Gastroesophageal sphincter (tissue), 4 donors: ENCODE measurements at regions not wholly inside any gene's neighbourhood (a gene's known extent, or its start where the extent isn't known, plus 50 kb on each side); places are given as distances from the start of the nearest gene placed in this dataset.

Source experiments
- ATAC-seq: fragments of 150-250 bp; one replicate; pipeline ENCODE4 v1.9.1; 2016; ENCODE audit warnings: mild to moderate bottlenecking, moderate library complexity
- H3K27ac ChIP-seq, 4 donors: fragments of 200-600 bp; sonication (generic) in 3 of 4; 1 replicate in 3 of 4; 2 replicates in 1 of 4; pipeline ENCODE4 v1.5.1; 2016 to 2019
- H3K27me3 ChIP-seq: fragments of 200-600 bp; sonication (generic); one replicate; pipeline ENCODE4 v1.5.1; 2019
- H3K36me3 ChIP-seq, 2 donors: fragments of 200-600 bp; sonication (generic); one replicate each; pipeline ENCODE4 v1.5.1; 2019; ENCODE audit warnings: control low read depth in 1 of 2
- H3K4me1 ChIP-seq, 3 donors: fragments of 200-600 bp; sonication (generic); 1 replicate in 2 of 3; 2 replicates in 1 of 3; pipeline ENCODE4 v1.5.1; 2016 to 2019; ENCODE audit warnings: control low read depth in 2 of 3
- H3K4me3 ChIP-seq, 2 donors: fragments of 200-600 bp; sonication (generic); one replicate each; pipeline ENCODE4 v1.5.1; 2019; ENCODE audit warnings: mild to moderate bottlenecking in 1 of 2, moderate library complexity in 1 of 2
- H3K9me3 ChIP-seq, 3 donors: fragments of 200-600 bp; sonication (generic); one replicate each; pipeline ENCODE4 v1.5.1; 2017 to 2019; ENCODE audit warnings: control low read depth in 2 of 3
- EP300 ChIP-seq: sonication (generic); formaldehyde crosslinking; IDR thresholded peaks from one replicate; pipeline ENCODE4 v1.6.1; 2017; ENCODE audit warnings: antibody characterized with exemption, mild to moderate bottlenecking
- POLR2A ChIP-seq, 2 donors: fragments of 450-650 bp; IDR thresholded peaks; one replicate each; pipeline ENCODE4 v1.6.1; 2017; ENCODE audit warnings: antibody characterized with exemption in 2 of 2, mild to moderate bottlenecking in 2 of 2, moderate library complexity in 1 of 2
- POLR2AphosphoS5 ChIP-seq: sonication (generic); formaldehyde crosslinking; IDR thresholded peaks from one replicate; pipeline ENCODE4 v1.6.1; 2017; ENCODE audit warnings: antibody characterized with exemption
- WGBS, 2 donors: methylation state at CpG; one replicate each; pipeline ENCODE4 v1.1.5; 2018; ENCODE audit warnings: low coverage in 1 of 2; 5-methylcytosine and 5-hydroxymethylcytosine counted together
- TF ChIP-seq, protein P1 (sequence below), 4 experiments: fragments of 200-600 bp in 2 of 4; fragments of 450-650 bp in 2 of 4; sonication (generic) in 1 of 4; IDR thresholded peaks; one replicate each; pipeline ENCODE4 v1.5.1; 2017 to 2019; ENCODE audit warnings: antibody characterized with exemption in 4 of 4, mild to moderate bottlenecking in 2 of 4, moderate library complexity in 2 of 4

DNA sequence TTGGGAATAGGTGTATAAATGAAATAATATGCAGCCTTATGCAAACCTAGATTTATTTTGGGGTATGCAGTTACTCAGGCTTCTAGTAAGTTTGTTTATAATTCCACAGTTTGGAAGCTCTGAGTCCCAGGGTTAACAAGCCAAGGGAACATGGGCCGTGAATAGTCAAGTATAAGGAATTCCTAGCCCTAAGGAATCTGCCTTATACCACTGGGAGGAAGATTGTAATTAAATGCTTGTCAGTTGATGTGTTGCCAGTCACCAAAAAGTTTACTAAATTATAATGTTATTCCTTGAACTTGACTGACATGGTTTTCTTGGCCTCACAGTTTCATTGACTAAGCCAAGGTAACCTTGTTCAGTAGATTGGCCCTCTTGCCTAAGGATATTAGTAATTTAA lies 72.4 kb upstream of the SGO1 start:
- no peak overlapping the region for H3K4me3 ChIP-seq
- no peak overlapping the region for H3K27ac ChIP-seq
- no peaks in the 10 kb centered on the region for H3K4me1 ChIP-seq
- H3K27me3 ChIP-seq, result no peaks in the 10 kb centered on the region
- ATAC-seq, result no peak
- no peaks in the 10 kb centered on the region for H3K36me3 ChIP-seq
- no peaks in the 10 kb centered on the region for H3K9me3 ChIP-seq
- TF ChIP-seq, protein P1, sequence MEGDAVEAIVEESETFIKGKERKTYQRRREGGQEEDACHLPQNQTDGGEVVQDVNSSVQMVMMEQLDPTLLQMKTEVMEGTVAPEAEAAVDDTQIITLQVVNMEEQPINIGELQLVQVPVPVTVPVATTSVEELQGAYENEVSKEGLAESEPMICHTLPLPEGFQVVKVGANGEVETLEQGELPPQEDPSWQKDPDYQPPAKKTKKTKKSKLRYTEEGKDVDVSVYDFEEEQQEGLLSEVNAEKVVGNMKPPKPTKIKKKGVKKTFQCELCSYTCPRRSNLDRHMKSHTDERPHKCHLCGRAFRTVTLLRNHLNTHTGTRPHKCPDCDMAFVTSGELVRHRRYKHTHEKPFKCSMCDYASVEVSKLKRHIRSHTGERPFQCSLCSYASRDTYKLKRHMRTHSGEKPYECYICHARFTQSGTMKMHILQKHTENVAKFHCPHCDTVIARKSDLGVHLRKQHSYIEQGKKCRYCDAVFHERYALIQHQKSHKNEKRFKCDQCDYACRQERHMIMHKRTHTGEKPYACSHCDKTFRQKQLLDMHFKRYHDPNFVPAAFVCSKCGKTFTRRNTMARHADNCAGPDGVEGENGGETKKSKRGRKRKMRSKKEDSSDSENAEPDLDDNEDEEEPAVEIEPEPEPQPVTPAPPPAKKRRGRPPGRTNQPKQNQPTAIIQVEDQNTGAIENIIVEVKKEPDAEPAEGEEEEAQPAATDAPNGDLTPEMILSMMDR (IDR thresholded peaks at IDR 0.05), result no peak
- TF ChIP-seq POLR2A (IDR thresholded peaks at IDR 0.05) (no peak), EP300 (no peak), POLR2AphosphoS5 (no peak)
- WGBS, 2 donors, result 60 to 63% methylated on average over 1 of the region's 1 CpG

DNA sequence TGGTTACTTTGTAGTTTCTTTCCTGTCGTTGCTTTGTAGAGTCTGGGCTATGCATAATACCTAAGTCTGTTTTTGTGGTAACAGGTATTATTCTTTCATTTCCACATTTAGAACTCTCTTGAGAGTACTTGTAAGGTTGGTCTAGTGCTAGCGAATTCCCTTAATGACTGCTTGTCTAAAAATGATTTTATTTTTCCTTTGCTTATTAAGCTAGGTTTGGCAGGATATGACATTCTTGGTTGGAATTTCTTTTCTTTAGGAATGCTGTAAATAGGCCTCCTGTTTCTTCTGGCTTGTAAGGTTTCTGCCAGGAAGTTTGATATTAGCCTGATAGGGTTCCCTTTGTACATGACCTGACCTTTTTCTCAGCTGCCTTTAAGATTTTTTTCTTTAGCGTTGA lies 70.1 kb upstream of the SGO1 start:
- Histone ChIP-seq H3K27ac (no peak overlapping the region), H3K9me3 (no peaks in the 10 kb centered on the region), H3K27me3 (no peaks in the 10 kb centered on the region), H3K36me3 (no peaks in the 10 kb centered on the region), H3K4me3 (no peak overlapping the region), H3K4me1 (no peaks in the 10 kb centered on the region)
- TF ChIP-seq, protein P1 (IDR thresholded peaks at IDR 0.05), result no peak
- no peak for TF ChIP-seq EP300
- no peak for TF ChIP-seq POLR2A (IDR thresholded peaks at IDR 0.05)
- no peak for TF ChIP-seq POLR2AphosphoS5
- WGBS, 2 donors, result 58 to 68% methylated on average over 2 to 3 of the region's 3 CpGs
- no peak for ATAC-seq

DNA sequence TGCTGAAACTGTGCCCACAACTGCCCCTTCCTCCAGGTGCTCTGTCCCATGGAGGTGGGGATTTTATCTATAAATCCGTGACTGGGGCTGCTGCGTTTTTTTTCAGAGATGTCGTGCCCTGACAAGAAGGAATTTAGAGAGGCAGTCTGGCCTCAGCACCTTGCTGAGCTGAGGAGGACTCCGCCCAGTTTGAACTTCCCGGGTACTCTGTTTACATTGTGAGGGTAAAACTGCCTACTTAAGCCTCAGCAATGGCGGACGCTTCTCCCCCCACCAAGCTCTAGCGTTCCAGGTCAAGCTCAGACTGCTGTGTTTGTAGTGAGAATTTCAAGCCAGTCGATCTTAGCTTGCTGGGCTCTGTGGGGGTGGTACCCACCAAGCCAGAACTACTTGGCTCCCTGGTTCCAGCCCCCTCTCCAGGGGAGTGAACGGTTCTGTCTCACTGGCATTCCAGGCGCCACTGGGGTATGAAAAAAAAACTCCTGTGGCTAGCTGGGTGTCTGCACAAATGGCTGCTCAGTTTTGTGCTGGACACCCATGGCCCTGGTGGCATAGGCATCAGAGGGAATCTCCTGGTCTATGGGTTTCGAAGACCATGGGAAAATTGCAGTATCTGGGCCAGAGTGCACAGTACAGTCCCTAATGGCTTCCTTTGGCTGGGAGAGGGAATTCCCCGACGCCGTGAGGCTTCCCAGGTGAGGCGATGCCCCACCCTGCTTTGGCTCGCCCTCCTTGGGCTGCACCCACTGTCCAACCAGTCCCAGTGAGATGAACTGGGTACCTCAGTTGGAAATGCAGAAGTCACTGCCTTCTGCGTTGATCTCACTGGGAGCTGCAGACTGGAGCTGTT lies 68.5 kb upstream of the SGO1 start:
- Histone ChIP-seq H3K36me3 (no peaks in the 10 kb centered on the region), H3K9me3 (no peaks in the 10 kb centered on the region), H3K27me3 (no peaks in the 10 kb centered on the region), H3K27ac (no peak overlapping the region), H3K4me3 (no peak overlapping the region), H3K4me1 (no peaks in the 10 kb centered on the region)
- no peak for TF ChIP-seq POLR2A (IDR thresholded peaks at IDR 0.05)
- 73% methylated on average over 6 of the region's 18 CpGs; no CpG with 5 or more reads in 1 of the 2 donors for WGBS, 2 donors
- no peak for ATAC-seq

DNA sequence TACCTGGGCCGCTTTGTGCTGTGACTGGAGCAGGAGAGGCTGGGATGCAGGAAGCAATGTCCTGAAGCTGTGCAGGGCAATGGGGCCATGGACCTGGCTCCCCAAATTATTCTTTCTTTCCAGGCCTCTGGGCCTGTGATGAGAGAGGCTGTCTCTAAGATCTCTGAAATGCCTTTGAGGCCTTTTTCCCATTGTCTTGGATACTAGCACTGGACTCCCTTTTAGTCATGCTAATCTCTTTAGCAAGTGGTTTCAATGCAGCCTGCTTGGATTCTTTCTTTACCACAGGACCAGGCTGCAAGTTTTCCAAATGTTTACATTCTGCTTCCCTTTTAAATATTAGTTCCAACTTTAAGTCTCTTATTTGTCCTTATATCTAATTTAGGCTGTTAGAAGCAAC lies 64.8 kb upstream of the SGO1 start:
- H3K27me3 ChIP-seq, result no peaks in the 10 kb centered on the region
- ATAC-seq, result no peak
- WGBS, 2 donors, result no CpG with 5 or more reads among the region's 1 CpG
- no peaks in the 10 kb centered on the region for H3K36me3 ChIP-seq
- H3K4me3 ChIP-seq, result no peak overlapping the region
- TF ChIP-seq, protein P1 (IDR thresholded peaks at IDR 0.05), result no peak
- TF ChIP-seq EP300, result no peak
- TF ChIP-seq POLR2A (IDR thresholded peaks at IDR 0.05), result no peak
- no peak for TF ChIP-seq POLR2AphosphoS5
- H3K9me3 ChIP-seq, result no peaks in the 10 kb centered on the region
- no peaks in the 10 kb centered on the region for H3K4me1 ChIP-seq
- H3K27ac ChIP-seq, result no peak overlapping the region

DNA sequence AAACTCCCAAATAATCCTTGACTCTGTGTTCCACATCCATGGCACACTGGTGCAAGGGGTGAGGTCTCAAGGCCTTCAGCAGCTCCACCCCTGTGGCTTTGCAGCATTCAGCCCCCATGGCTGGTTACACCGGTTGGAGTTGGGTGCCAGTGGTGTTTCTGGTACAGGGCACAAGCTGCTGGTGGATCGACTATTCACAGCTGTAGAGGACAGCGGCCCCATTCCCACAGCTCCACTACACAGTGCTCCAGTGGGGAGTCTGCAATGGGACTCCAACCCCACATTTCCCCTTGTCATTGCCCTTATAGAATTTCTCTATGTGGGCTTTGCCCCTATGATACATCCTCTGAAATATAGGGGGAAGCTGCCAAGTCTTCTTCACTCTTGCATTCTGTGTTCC lies 64.3 kb upstream of the SGO1 start:
- H3K36me3 ChIP-seq, result no peaks in the 10 kb centered on the region
- H3K27me3 ChIP-seq, result no peaks in the 10 kb centered on the region
- no peak overlapping the region for H3K27ac ChIP-seq
- no peaks in the 10 kb centered on the region for H3K4me1 ChIP-seq
- ATAC-seq, result no peak
- TF ChIP-seq, protein P1 (IDR thresholded peaks at IDR 0.05), result no peak
- H3K9me3 ChIP-seq, result no peaks in the 10 kb centered on the region
- WGBS, 2 donors, result 86% methylated on average over 1 of the region's 3 CpGs; no CpG with 5 or more reads in 1 of the 2 donors
- H3K4me3 ChIP-seq, result no peak overlapping the region
